ENCODE measurements at regions not wholly inside any gene's neighbourhood (a gene's known extent, or its start where the extent isn't known, plus 50 kb on each side); places are given as distances from the start of the nearest gene placed in this dataset.

GRCh38 chr3:101065962-101066361 lies 72.7 kb upstream of the ABI3BP start:
- Histone ChIP-seq H3K9me3 (replicated peaks; ENCODE audit: control insufficient read depth, insufficient read depth, low read length) (no peaks in the 10 kb centered on the region), H4K20me1 (ENCODE audit: control insufficient read depth, insufficient read depth) (no peaks in the 10 kb centered on the region), H3K36me3 (ENCODE audit: control insufficient read depth in 2 of 2, insufficient read depth in 2 of 2, low read length in 1 of 2) (no peaks in the 10 kb centered on the region), H3K27me3 (replicated peaks in 1 of 2; ENCODE audit: control insufficient read depth in 2 of 2, insufficient read depth in 2 of 2, low read length in 1 of 2) (no peaks in the 10 kb centered on the region), H3K79me2 (ENCODE audit: control insufficient read depth, insufficient read depth, low read length) (no peaks in the 10 kb centered on the region), H3K4me3 (no peak overlapping the region), H3K4me2 (ENCODE audit: control insufficient read depth, insufficient read depth) (no peak overlapping the region), H2AFZ (ENCODE audit: control insufficient read depth, low read depth, low read length) (no peak overlapping the region), H3K9ac (ENCODE audit: control insufficient read depth, insufficient read depth, low read length) (no peak overlapping the region), H3K27ac (ENCODE audit: control insufficient read depth, insufficient read depth) (no peak overlapping the region), H3K4me1 (ENCODE audit: control insufficient read depth, insufficient read depth, low read length) (no peaks in the 10 kb centered on the region)
- in situ Hi-C loops (cut with MboI): no loop called here
- ChIA-PET RAD21 (ENCODE audit: unreplicated experiment) (no interaction called here), SMC1A (ENCODE audit: uncharacterized antibody, unreplicated experiment) (no interaction called here), CTCF (interaction anchor here (0.7 to 1.1 kb wide), 2 partner anchors 9 to 749 kb away, joined by 3 read pairs; no protein-coding TSS in a partner anchor), POLR2A (no interaction called here)
- intact Hi-C loops (cut with micrococcal nuclease; ENCODE audit: unreplicated experiment): no loop called here
- ATAC-seq (no peak), FAIRE-seq (no peak), DNase-seq (ENCODE audit: low read depth, low spot score) (no peak)
- WGBS (ENCODE audit: insufficient coverage, insufficient replicate concordance, low lambda C conversion rate, missing lambda C conversion rate): 47% methylated on average over 3 of the region's 3 CpGs
- BruUV-seq (replicated peaks): no TSS peak
- TF ChIP-seq ZNF274 (IDR thresholded peaks at IDR 0.05; ENCODE audit: insufficient read depth, insufficient read length) (no peak), SUZ12 (IDR thresholded peaks at IDR 0.05; ENCODE audit: unreplicated experiment) (no peak), ZBED1 (IDR thresholded peaks at IDR 0.05; ENCODE audit: borderline replicate concordance) (no peak), CHD1 (IDR thresholded peaks at IDR 0.05; ENCODE audit: low read depth, low read length) (no peak), JUNB (IDR thresholded peaks at IDR 0.05) (no peak), KDM1A (IDR thresholded peaks at IDR 0.05; ENCODE audit: borderline replicate concordance) (no peak), DPF2 (IDR thresholded peaks at IDR 0.05) (no peak), ZNF207 (IDR thresholded peaks at IDR 0.05; ENCODE audit: borderline replicate concordance) (no peak), NBN (IDR thresholded peaks at IDR 0.05) (no peak), MAX (IDR thresholded peaks at IDR 0.05; ENCODE audit: low read depth, low read length) (no peak), RB1 (IDR thresholded peaks at IDR 0.05; ENCODE audit: borderline replicate concordance) (no peak), HDAC2 (IDR thresholded peaks at IDR 0.05) (no peak), PAX8 (IDR thresholded peaks at IDR 0.05) (no peak), SREBF2 (IDR thresholded peaks at IDR 0.05; ENCODE audit: low read length) (no peak), IKZF2 (IDR thresholded peaks at IDR 0.05) (no peak), HCFC1 (IDR thresholded peaks at IDR 0.05; ENCODE audit: low read length) (no peak), SKIL (IDR thresholded peaks at IDR 0.05; ENCODE audit: low read depth, poor library complexity, severe bottlenecking) (no peak), CUX1 (IDR thresholded peaks at IDR 0.05; ENCODE audit: insufficient replicate concordance, low read depth, low read length) (no peak), ZBTB33 (IDR thresholded peaks at IDR 0.05) (no peak)

Measured in GM12878 (cell line).